Effector CD4-positive, alpha-beta T cell (primary cell): ENCODE measurements at regions not wholly inside any gene's neighbourhood (a gene's known extent, or its start where the extent isn't known, plus 50 kb on each side); places are given as distances from the start of the nearest gene placed in this dataset.
"Not testable (repeated sequence)": the region's sequence is repeated elsewhere in the genome, so short reads cannot be mapped to it uniquely, and the experiment has no call there.

Experiments used
- DNase-seq: peaks from one replicate; pipeline ENCODE4 v3.0.0-alpha.2; 2020

DNA sequence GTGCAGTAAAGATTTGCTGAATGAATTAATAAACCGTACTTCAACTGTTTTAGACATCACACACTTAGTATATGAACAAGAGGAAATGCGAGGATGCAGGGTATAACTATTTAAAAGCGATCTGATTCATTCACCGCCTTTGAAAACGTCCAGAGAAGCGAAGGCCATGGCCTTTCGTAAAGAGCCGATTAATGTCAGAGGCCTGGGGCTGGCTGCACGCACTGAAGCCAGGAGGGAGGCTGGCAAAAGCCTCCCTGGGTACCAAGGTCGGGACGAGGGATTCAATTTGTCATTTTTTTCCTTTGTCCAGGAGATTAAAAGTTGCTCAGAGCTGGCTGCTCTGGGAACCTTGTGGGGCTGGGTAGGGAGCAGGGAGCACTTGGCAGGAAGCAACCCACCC, 307.4 kb downstream of the NPHP4 start:
- no peak for DNase-seq

DNA sequence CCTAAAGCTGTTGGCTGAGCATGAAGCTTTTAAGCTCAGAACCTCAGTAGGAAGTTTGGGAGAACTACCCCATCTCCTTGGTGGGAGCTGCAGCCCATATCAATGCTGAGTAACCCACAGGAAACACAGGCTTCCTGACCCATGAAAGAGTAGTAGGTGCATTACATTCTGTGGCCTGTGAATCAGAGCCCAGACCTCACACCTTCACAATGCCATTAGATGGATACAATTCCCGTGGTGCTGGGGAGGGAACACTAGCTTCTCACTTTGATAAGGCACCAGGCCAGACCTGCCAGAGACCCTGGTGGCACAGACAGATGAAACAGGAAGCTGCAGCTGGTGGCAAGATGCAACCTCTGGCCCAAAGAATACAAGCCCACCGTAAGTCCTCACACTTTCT, 308.8 kb downstream of the NPHP4 start:
- DNase-seq, result no peak

GRCh38 chr1:5682626-5683225, 309.5 kb downstream of the NPHP4 start:
- no peak for DNase-seq

- DNase-seq, result no peak
These were observed 310.6 kb downstream of the NPHP4 start for GRCh38 chr1:5681654-5682053.

GRCh38 chr1:5680600-5680999, 311.6 kb downstream of the NPHP4 start:
- no peak for DNase-seq

- no peak for DNase-seq
These were observed 313.5 kb downstream of the NPHP4 start for GRCh38 chr1:5678759-5679158.

- DNase-seq, result not testable (repeated sequence)
These were observed 319.9 kb downstream of the NPHP4 start for GRCh38 chr1:5672355-5672754.

DNA sequence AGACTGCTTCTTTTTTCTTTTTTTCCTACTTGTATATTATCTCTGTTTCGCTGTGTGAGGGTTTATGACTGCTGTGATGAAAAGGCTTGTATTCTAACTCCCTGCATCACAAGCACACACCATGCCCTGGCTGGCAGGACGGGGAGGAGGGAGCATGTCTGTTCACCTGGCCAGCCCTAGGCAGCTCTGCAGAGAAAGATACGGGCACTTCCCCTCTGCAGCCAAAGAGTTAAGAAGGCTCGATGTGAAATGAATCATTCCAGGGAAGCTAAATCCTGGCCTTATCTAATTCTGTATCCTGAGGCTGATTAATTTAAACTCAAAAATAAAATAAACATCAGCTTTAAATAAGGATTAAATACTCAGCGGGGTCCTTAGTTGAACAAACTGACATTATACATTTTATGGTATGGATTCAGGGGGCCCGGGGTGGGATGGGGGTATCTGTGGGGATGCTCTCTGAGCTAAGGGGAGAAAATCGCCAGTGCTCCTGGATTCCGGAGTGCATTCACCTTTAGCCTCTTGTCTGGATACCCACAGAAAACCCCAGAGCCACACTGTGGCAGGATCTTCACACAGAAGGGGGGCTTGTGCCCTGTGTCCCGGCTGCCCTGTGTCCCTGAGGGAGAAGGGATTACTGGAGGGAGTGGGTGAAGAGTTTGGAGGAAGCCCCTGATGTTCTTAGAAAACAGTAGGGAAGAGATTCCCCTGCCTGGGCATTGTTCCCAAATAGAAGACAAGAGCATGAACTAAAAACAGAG, 321.5 kb downstream of the NPHP4 start:
- DNase-seq, result no peak

DNA sequence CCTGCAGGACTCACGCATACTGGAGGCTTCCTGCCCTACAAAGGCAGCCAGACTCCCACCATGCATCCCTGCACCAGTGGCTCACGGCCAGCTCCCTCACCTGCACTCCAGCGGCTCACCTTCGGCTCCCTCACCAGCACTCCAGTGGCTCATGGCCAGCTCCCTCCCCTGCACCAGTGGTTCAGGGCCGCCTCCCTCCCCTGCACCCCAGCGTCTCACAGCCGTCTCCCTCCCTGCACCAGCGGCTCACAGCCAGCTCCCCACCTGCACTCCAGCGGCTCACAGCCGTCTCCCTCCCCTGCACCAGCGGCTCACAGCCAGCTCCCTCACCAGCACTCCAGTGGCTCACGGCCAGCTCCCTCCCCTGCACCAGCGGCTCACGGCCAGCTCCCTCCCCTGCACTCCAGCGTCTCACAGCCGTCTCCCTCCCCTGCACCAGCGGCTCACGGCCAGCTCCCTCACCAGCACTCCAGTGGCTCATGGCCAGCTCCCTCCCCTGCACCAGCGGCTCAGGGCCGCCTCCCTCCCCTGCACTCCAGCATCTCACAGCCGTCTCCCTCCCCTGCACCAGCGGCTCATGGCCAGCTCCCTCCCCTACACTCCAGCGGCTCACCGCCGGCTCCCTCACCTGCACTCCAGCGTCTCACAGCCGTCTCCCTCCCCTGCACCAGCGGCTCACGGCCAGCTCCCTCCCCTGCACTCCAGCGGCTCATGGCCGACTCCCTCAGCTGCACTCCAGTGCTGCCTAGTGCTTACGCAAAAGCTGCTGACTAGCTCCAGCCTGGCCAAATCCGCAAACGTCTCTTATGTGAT, 324.5 kb downstream of the NPHP4 start:
- DNase-seq, result no peak

DNA sequence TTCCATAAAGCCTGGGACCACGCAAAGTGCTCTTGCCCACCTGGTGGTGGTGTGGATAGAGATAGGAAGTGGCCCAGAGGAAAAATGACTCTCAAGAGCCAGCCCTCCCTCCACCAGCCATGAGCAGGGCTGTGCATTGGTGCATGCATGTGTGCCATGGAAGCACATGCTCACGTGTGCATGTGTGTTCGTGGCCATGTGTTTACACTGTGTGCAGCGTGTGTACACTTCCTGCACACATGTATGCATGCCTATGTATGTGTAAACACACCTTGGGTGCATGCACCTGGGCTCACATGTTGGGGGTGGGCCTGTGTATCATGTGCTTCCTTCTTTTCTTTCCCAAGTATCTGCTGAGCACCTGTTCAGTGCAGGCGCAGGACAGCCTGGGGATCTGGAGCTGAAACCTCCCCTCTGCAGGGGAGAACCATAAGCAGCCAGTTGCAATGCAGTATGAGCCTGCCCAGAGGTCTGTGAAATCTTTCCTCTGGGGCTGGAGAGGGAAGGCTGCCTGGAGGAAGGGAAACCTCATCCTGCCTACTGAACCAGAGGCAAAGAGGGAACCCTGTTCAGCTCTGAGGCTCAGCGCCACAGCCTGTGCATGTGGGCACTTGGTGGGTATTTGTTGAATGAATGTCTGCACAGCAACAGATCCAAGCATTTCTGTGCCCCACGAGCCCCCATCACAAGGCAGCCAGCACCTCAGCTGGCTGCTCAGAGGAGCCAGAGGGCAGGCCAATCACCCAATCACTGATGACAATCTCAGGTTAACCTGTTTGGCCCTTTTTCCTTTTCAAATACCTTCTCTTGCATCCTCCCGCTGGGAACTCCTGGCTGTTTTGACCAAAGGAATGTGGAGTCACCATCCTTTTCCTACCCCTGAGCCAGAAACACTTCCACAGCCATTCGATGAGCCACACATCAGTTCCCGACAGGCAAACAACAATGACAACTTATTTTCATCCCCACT, 327.0 kb downstream of the NPHP4 start:
- DNase-seq, result no peak

DNA sequence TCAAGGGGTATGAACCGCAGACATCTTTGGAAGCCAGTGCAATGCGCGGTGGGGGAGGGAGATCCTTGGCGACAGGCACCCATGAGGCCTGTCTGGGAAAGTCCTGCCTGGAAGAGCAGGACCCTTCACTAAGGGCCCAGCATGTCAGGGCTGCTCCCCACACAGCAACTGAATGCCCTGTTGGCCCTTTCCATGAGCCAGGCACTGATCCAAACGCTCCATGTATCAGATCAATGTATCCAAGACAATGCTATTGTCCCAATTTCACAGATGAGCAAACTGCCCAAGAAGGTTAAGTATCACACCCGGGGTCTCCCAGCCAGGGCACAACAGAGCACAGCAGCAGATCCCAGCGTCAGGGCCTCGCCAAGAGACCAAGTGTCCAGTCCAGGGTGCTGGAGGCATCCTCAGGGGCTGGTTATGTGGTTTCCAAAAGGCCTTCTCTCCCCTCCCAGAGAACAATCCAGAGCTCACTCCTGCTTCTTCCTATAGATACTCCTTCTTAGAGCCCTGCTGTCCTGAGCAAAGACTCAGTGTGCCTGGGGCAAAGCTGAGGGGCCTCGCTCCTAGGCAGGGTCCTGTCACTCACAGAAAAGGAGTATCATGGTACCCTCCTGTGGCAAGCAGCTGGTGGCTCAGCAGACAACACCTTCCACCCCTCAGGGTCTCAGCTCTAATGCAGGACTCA, 328.0 kb downstream of the NPHP4 start:
- DNase-seq, result no peak

- no peak for DNase-seq
These were observed 329.5 kb downstream of the NPHP4 start for GRCh38 chr1:5662744-5663126.

DNA sequence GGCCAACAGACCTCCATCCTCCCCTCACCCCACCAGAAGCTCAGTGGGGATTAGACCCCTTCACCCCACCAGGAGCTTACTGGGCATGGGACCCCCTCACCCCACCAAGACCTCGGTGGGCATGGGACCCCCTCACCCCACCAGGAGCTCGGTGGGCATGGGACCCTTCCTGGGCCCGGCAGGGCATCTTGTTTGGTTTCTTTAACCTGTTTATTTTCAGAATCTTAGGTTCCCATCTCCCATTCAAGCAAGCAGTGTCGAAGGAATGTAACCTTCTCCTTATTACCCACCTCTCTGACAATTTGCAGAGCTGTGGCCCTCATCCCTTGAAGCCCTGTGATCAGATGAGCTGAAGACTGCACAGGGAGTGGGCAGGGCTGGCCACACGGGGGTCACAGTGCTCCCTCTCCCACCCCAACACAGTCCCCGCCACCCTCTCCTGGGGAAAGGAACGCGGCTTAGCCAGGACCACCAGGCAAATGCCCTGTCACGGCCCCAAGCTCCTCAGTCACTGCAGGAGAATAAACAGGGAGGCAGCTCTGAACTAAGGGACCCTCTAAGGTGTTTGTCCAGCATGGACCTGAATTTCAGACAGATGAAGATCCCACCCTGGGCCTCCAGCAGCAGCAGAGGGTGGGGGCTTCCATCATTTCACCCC, 330.0 kb downstream of the NPHP4 start:
- no peak for DNase-seq

DNA sequence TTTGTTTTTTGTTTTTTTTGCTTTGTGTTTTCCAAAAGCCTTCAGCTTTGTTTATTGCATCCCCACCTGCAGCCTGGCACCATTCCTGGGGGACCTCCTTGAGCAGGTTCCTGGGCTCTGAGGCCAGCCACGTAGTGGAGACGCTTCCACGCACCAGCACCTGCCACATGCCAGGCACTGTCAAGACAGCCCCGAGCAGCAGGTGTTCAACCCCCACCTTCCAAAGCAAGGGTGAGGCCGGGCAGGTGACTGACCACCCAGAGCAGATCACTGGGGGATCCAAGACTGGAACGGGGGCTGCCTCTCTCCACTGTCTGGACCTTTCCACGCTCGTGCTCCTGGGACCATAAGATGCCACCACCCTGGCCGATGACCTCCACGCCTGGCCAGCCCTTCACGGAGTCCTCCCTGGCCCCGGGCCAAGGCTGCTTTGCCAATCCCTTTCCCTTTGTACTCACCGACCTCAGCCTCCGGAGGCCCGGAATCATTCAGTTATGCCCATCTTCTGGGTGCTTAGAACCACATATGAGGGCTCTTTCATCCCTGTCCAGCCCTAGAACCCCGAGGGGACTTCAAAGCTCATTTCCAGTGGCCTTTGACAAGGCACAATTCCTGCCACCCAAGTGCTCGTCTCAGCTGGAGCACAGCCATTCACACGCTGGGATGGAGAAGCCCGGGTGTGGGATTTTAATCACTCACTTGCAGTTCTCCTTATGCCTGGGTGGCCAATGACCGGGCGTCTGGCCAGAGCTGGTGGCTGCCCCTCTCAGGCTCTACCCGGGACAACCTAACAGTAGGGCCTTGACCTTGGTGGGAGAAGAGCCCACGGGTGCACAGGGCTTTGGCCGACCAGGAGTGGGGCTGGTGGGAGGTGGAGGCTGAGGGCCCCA, 330.8 kb downstream of the NPHP4 start:
- DNase-seq, result no peak

- no peak for DNase-seq
These were observed 331.9 kb downstream of the NPHP4 start for GRCh38 chr1:5660141-5660935.

- DNase-seq, result no peak
These were observed 332.6 kb downstream of the NPHP4 start for GRCh38 chr1:5659606-5660005.

GRCh38 chr1:5658340-5659316, 333.6 kb downstream of the NPHP4 start:
- DNase-seq, result no peak
